ENCODE measurements at regions not wholly inside any gene's neighbourhood (a gene's known extent, or its start where the extent isn't known, plus 50 kb on each side); places are given as distances from the start of the nearest gene placed in this dataset.

- no peaks in the 10 kb centered on the region for H3K4me1 Mint-ChIP-seq
- H3K36me3 Mint-ChIP-seq, result no peaks in the 10 kb centered on the region
- no peaks in the 10 kb centered on the region for H3K36me3 ChIP-seq (ENCODE audit: control insufficient read depth, insufficient read depth, low read length)
- no peaks in the 10 kb centered on the region for H3K27me3 Mint-ChIP-seq
- no peak for ATAC-seq (ENCODE audit: low read depth in 2 of 2)
- no peaks in the 10 kb centered on the region for H3K27me3 ChIP-seq (ENCODE audit: control insufficient read depth, insufficient read depth, low read length)
- H3K27ac ChIP-seq (ENCODE audit: insufficient read depth, low read length, poor library complexity, severe bottlenecking), result no peak overlapping the region
- peaks cover 3 to 6% of the 10 kb centered on the region in 2 experiments for H3K9me3 ChIP-seq (ENCODE audit: control insufficient read depth in 2 of 2, low read length in 2 of 2)
- DNase-seq, result no peak
- no peak overlapping the region for H3K27ac Mint-ChIP-seq
- no peaks in the 10 kb centered on the region for H3K4me1 ChIP-seq (ENCODE audit: control insufficient read depth, insufficient read depth, low read length, poor library complexity, severe bottlenecking)
- peaks cover 7 to 40% (median 16%) of the 10 kb centered on the region in 7 donors for H3K9me3 Mint-ChIP-seq
- no peak overlapping the region for H3K4me3 Mint-ChIP-seq
- no peak overlapping the region for H3K4me3 ChIP-seq (ENCODE audit: low read depth, low read length)
Measured at GRCh38 chr7:16347066-16347826, 74.1 kb downstream of the CRPPA start.

- Mint-ChIP-seq H3K27ac (no peak overlapping the region), H3K9me3 (peaks cover 2 to 37% (median 14%) of the 10 kb centered on the region in 7 donors), H3K27me3 (no peaks in the 10 kb centered on the region), H3K4me1 (no peaks in the 10 kb centered on the region), H3K4me3 (no peak overlapping the region), H3K36me3 (no peaks in the 10 kb centered on the region)
- H3K9me3 ChIP-seq (ENCODE audit: control insufficient read depth in 2 of 2, low read length in 2 of 2), result peaks cover 3 to 8% of the 10 kb centered on the region in 2 experiments
- H3K27me3 ChIP-seq (ENCODE audit: control insufficient read depth, insufficient read depth, low read length), result no peaks in the 10 kb centered on the region
- H3K4me3 ChIP-seq (ENCODE audit: low read depth, low read length), result no peak overlapping the region
- DNase-seq, result no peak
- no peak for ATAC-seq (ENCODE audit: low read depth in 2 of 2)
- no peaks in the 10 kb centered on the region for H3K4me1 ChIP-seq (ENCODE audit: control insufficient read depth, insufficient read depth, low read length, poor library complexity, severe bottlenecking)
- H3K36me3 ChIP-seq (ENCODE audit: control insufficient read depth, insufficient read depth, low read length), result no peaks in the 10 kb centered on the region
- H3K27ac ChIP-seq (ENCODE audit: insufficient read depth, low read length, poor library complexity, severe bottlenecking), result no peak overlapping the region
Measured at GRCh38 chr7:16345979-16346958, 75.1 kb downstream of the CRPPA start.

- Mint-ChIP-seq H3K4me1 (no peaks in the 10 kb centered on the region), H3K4me3 (no peak overlapping the region)
- no peak for ATAC-seq (ENCODE audit: low read depth in 2 of 2)
Measured at GRCh38 chr7:16344927-16345326, 76.4 kb downstream of the CRPPA start.

GRCh38 chr7:16343612-16344011 is 77.7 kb downstream of the CRPPA start:
- peaks cover 2 to 17% (median 8%) of the 10 kb centered on the region in 7 donors for H3K9me3 Mint-ChIP-seq
- H3K4me1 Mint-ChIP-seq, result no peaks in the 10 kb centered on the region
- Histone ChIP-seq H3K36me3 (ENCODE audit: control insufficient read depth, insufficient read depth, low read length) (no peaks in the 10 kb centered on the region), H3K27me3 (ENCODE audit: control insufficient read depth, insufficient read depth, low read length) (no peaks in the 10 kb centered on the region), H3K9me3 (ENCODE audit: control insufficient read depth in 2 of 2, low read length in 2 of 2) (peaks cover 2 to 3% of the 10 kb centered on the region in 2 experiments), H3K4me3 (ENCODE audit: low read depth, low read length) (no peak overlapping the region), H3K27ac (ENCODE audit: insufficient read depth, low read length, poor library complexity, severe bottlenecking) (no peak overlapping the region), H3K4me1 (ENCODE audit: control insufficient read depth, insufficient read depth, low read length, poor library complexity, severe bottlenecking) (no peaks in the 10 kb centered on the region)
- no peak for ATAC-seq (ENCODE audit: low read depth in 2 of 2)
- no peak overlapping the region for H3K27ac Mint-ChIP-seq
- no peaks in the 10 kb centered on the region for H3K27me3 Mint-ChIP-seq
- H3K36me3 Mint-ChIP-seq, result no peaks in the 10 kb centered on the region
- H3K4me3 Mint-ChIP-seq, result no peak overlapping the region
- DNase-seq, result no peak

More at GRCh38 chr7:16344927-16345326, 76.4 kb downstream of the CRPPA start:
- no peak for DNase-seq
- Mint-ChIP-seq H3K36me3 (no peaks in the 10 kb centered on the region), H3K27me3 (no peaks in the 10 kb centered on the region), H3K27ac (no peak overlapping the region), H3K9me3 (peaks cover 4 to 28% (median 11%) of the 10 kb centered on the region in 7 donors)
- Histone ChIP-seq H3K27ac (ENCODE audit: insufficient read depth, low read length, poor library complexity, severe bottlenecking) (no peak overlapping the region), H3K27me3 (ENCODE audit: control insufficient read depth, insufficient read depth, low read length) (no peaks in the 10 kb centered on the region), H3K9me3 (ENCODE audit: control insufficient read depth in 2 of 2, low read length in 2 of 2) (peaks cover 3 to 8% of the 10 kb centered on the region in 2 experiments), H3K36me3 (ENCODE audit: control insufficient read depth, insufficient read depth, low read length) (no peaks in the 10 kb centered on the region), H3K4me3 (ENCODE audit: low read depth, low read length) (no peak overlapping the region), H3K4me1 (ENCODE audit: control insufficient read depth, insufficient read depth, low read length, poor library complexity, severe bottlenecking) (no peaks in the 10 kb centered on the region)

- Histone ChIP-seq H3K27me3 (ENCODE audit: control insufficient read depth, insufficient read depth, low read length) (no peaks in the 10 kb centered on the region), H3K36me3 (ENCODE audit: control insufficient read depth, insufficient read depth, low read length) (no peaks in the 10 kb centered on the region), H3K4me1 (ENCODE audit: control insufficient read depth, insufficient read depth, low read length, poor library complexity, severe bottlenecking) (no peaks in the 10 kb centered on the region), H3K27ac (ENCODE audit: insufficient read depth, low read length, poor library complexity, severe bottlenecking) (no peak overlapping the region), H3K9me3 (ENCODE audit: control insufficient read depth in 2 of 2, low read length in 2 of 2) (peaks cover 0 to 2% of the 10 kb centered on the region in 2 experiments), H3K4me3 (ENCODE audit: low read depth, low read length) (no peak overlapping the region)
- Mint-ChIP-seq H3K4me1 (no peaks in the 10 kb centered on the region), H3K4me3 (no peak overlapping the region), H3K9me3 (peaks cover 0 to 18% (median 6%) of the 10 kb centered on the region in 7 donors), H3K27ac (no peak overlapping the region), H3K36me3 (no peaks in the 10 kb centered on the region), H3K27me3 (no peaks in the 10 kb centered on the region)
- DNase-seq, result no peak
- ATAC-seq (ENCODE audit: low read depth in 2 of 2), result no peak
Measured at GRCh38 chr7:16338065-16338464, 83.3 kb downstream of the CRPPA start.

GRCh38 chr7:16326106-16326505 is 95.2 kb downstream of the CRPPA start:
- Histone ChIP-seq H3K4me3 (ENCODE audit: low read depth, low read length) (no peak overlapping the region), H3K27me3 (ENCODE audit: control insufficient read depth, insufficient read depth, low read length) (no peaks in the 10 kb centered on the region), H3K27ac (ENCODE audit: insufficient read depth, low read length, poor library complexity, severe bottlenecking) (no peak overlapping the region), H3K36me3 (ENCODE audit: control insufficient read depth, insufficient read depth, low read length) (no peaks in the 10 kb centered on the region), H3K4me1 (ENCODE audit: control insufficient read depth, insufficient read depth, low read length, poor library complexity, severe bottlenecking) (no peaks in the 10 kb centered on the region), H3K9me3 (ENCODE audit: control insufficient read depth in 2 of 2, low read length in 2 of 2) (no peaks in the 10 kb centered on the region)
- Mint-ChIP-seq H3K4me1 (no peaks in the 10 kb centered on the region), H3K27ac (no peak overlapping the region), H3K4me3 (no peak overlapping the region), H3K9me3 (peaks cover 1 to 5% (median 4%) of the 10 kb centered on the region in 7 donors), H3K36me3 (no peaks in the 10 kb centered on the region), H3K27me3 (peaks cover 4% of the 10 kb centered on the region)
- DNase-seq (no peak), ATAC-seq (ENCODE audit: low read depth in 2 of 2) (no peak)

GRCh38 chr7:16323313-16323712 is 98.0 kb downstream of the CRPPA start:
- Mint-ChIP-seq H3K4me1 (no peaks in the 10 kb centered on the region), H3K36me3 (no peaks in the 10 kb centered on the region), H3K27me3 (peaks cover 4% of the 10 kb centered on the region), H3K27ac (no peak overlapping the region), H3K9me3 (peaks cover 0 to 7% (median 2%) of the 10 kb centered on the region in 7 donors), H3K4me3 (no peak overlapping the region)
- no peak for ATAC-seq (ENCODE audit: low read depth in 2 of 2)
- no peaks in the 10 kb centered on the region for H3K4me1 ChIP-seq (ENCODE audit: control insufficient read depth, insufficient read depth, low read length, poor library complexity, severe bottlenecking)
- H3K4me3 ChIP-seq (ENCODE audit: low read depth, low read length), result no peak overlapping the region
- no peak overlapping the region for H3K27ac ChIP-seq (ENCODE audit: insufficient read depth, low read length, poor library complexity, severe bottlenecking)
- H3K9me3 ChIP-seq (ENCODE audit: control insufficient read depth in 2 of 2, low read length in 2 of 2), result no peaks in the 10 kb centered on the region
- no peaks in the 10 kb centered on the region for H3K36me3 ChIP-seq (ENCODE audit: control insufficient read depth, insufficient read depth, low read length)
- H3K27me3 ChIP-seq (ENCODE audit: control insufficient read depth, insufficient read depth, low read length), result no peaks in the 10 kb centered on the region
- no peak for DNase-seq
